H9 (cell line): ENCODE measurements at regions not wholly inside any gene's neighbourhood (a gene's known extent, or its start where the extent isn't known, plus 50 kb on each side); places are given as distances from the start of the nearest gene placed in this dataset.

Experiments
- DNase-seq: peaks from one replicate; pipeline ENCODE4 v3.0.0-alpha.2; 2017
- H2AFZ ChIP-seq: one replicate; pipeline ENCODE4 v1.6.1; 2013; ENCODE audit warnings: mild to moderate bottlenecking, low read length, control low read depth, moderate library complexity
- H2AK5ac ChIP-seq: 2 replicates; pipeline ENCODE4 v1.6.1; 2013; ENCODE audit warnings: low read length, control low read depth, mixed read lengths; ENCODE audit not compliant: insufficient read length
- H2BK120ac ChIP-seq: one replicate; pipeline ENCODE4 v1.6.1; 2013; ENCODE audit warnings: low read depth, mild to moderate bottlenecking, low read length, control low read depth, inconsistent platforms; ENCODE audit not compliant: poor library complexity, severe bottlenecking
- H2BK12ac ChIP-seq: 2 replicates; pipeline ENCODE4 v1.6.1; 2013; ENCODE audit warnings: low read length, control low read depth, mixed read lengths, low read depth; ENCODE audit not compliant: insufficient read length
- H2BK15ac ChIP-seq: 2 replicates; pipeline ENCODE4 v1.6.1; 2013; ENCODE audit warnings: low read depth, low read length, control low read depth
- H2BK20ac ChIP-seq: one replicate; pipeline ENCODE4 v1.6.1; 2013; ENCODE audit warnings: low read depth, mild to moderate bottlenecking, low read length, control low read depth, inconsistent platforms; ENCODE audit not compliant: poor library complexity, severe bottlenecking
- H2BK5ac ChIP-seq: 2 replicates; pipeline ENCODE4 v1.6.1; 2013; ENCODE audit warnings: low read length, control low read depth, mixed read lengths; ENCODE audit not compliant: insufficient read length
- H3K14ac ChIP-seq: 2 replicates; pipeline ENCODE4 v1.6.1; 2013; ENCODE audit warnings: low read length, control low read depth; ENCODE audit not compliant: insufficient read depth
- H3K18ac ChIP-seq: 2 replicates; pipeline ENCODE4 v1.6.1; 2013; ENCODE audit warnings: low read depth, mild to moderate bottlenecking, mixed read lengths, low read length, control low read depth; ENCODE audit not compliant: insufficient read length
- H3K23ac ChIP-seq: 2 replicates; pipeline ENCODE4 v1.6.1; 2013; ENCODE audit warnings: low read length, control low read depth, mixed read lengths, low read depth; ENCODE audit not compliant: insufficient read length
- H3K23me2 ChIP-seq: 2 replicates; pipeline ENCODE4 v1.6.1; 2013; ENCODE audit warnings: low read depth, mild to moderate bottlenecking, mixed read lengths, low read length, control low read depth; ENCODE audit not compliant: insufficient read length, poor library complexity, severe bottlenecking
- H3K27ac ChIP-seq: 2 replicates; pipeline ENCODE4 v1.5.1; 2013; ENCODE audit warnings: low read length, control low read depth, mixed read lengths, low read depth; ENCODE audit not compliant: insufficient read length
- H3K27me3 ChIP-seq: 2 replicates; pipeline ENCODE4 v1.6.1; 2013; ENCODE audit warnings: low read length, control low read depth, inconsistent platforms; ENCODE audit not compliant: insufficient read depth
- H3K4ac ChIP-seq: 2 replicates; pipeline ENCODE4 v1.6.1; 2013; ENCODE audit warnings: low read depth, mild to moderate bottlenecking, control low read depth, inconsistent platforms, low read length, moderate library complexity
- H3K4me1 ChIP-seq: 2 replicates; pipeline ENCODE4 v1.6.1; 2013; ENCODE audit warnings: low read length, control low read depth, inconsistent platforms; ENCODE audit not compliant: insufficient read depth
- H3K4me2 ChIP-seq: 2 replicates; pipeline ENCODE4 v1.6.1; 2013; ENCODE audit warnings: low read length, control low read depth, mixed read lengths; ENCODE audit not compliant: insufficient read length, insufficient read depth
- H3K56ac ChIP-seq: 2 replicates; pipeline ENCODE4 v1.6.1; 2013; ENCODE audit warnings: low read depth, mild to moderate bottlenecking, mixed read lengths, low read length, control low read depth; ENCODE audit not compliant: insufficient read length
- H3K79me1 ChIP-seq: 2 replicates; pipeline ENCODE4 v1.6.1; 2013; ENCODE audit warnings: low read depth, mild to moderate bottlenecking, moderate library complexity, low read length, control low read depth, inconsistent platforms; ENCODE audit not compliant: insufficient read depth, poor library complexity, severe bottlenecking
- H3K79me2 ChIP-seq: 2 replicates; pipeline ENCODE4 v1.6.1; 2013; ENCODE audit warnings: low read length, control low read depth, inconsistent platforms; ENCODE audit not compliant: insufficient read depth
- H3K9ac ChIP-seq: 2 replicates; pipeline ENCODE4 v1.6.1; 2013; ENCODE audit warnings: low read length, control low read depth, mixed read lengths; ENCODE audit not compliant: insufficient read length; ENCODE audit errors: extremely low read depth
- H3K9me3 ChIP-seq: one replicate; pipeline ENCODE4 v1.6.1; 2013; ENCODE audit warnings: low read depth, low read length, inconsistent platforms; ENCODE audit not compliant: control insufficient read depth
- H3T11ph ChIP-seq: one replicate; pipeline ENCODE4 v1.6.1; 2013; ENCODE audit warnings: mild to moderate bottlenecking, low read length, control low read depth, inconsistent platforms
- H4K20me1 ChIP-seq: one replicate; pipeline ENCODE4 v1.6.1; 2013; ENCODE audit not compliant: control insufficient read depth, insufficient read length, insufficient read depth
- H4K5ac ChIP-seq: 2 replicates; pipeline ENCODE4 v1.6.1; 2013; ENCODE audit warnings: low read depth, mild to moderate bottlenecking, mixed read lengths, low read length, control low read depth; ENCODE audit not compliant: insufficient read length
- H4K8ac ChIP-seq: replicated peaks from 2 replicates; pipeline ENCODE4 v1.6.1; 2013; ENCODE audit warnings: low read length, control low read depth, mixed read lengths, low read depth; ENCODE audit not compliant: insufficient read length
- H4K91ac ChIP-seq: 2 replicates; pipeline ENCODE4 v1.6.1; 2013; ENCODE audit warnings: low read depth, mild to moderate bottlenecking, moderate library complexity, mixed read lengths, low read length, control low read depth; ENCODE audit not compliant: insufficient read length
- H3K27ac Mint-ChIP-seq, 3 experiments: 2 replicates in 2 of 3; 3 replicates in 1 of 3; pipeline ENCODE4 v1.8.0; 2020 to 2021; ENCODE audit warnings: mixed read lengths in 3 of 3, mild to moderate bottlenecking in 1 of 3, moderate library complexity in 1 of 3
- H3K27me3 Mint-ChIP-seq: 2 replicates; pipeline ENCODE4 v1.8.0; 2021; ENCODE audit warnings: low read depth, mild to moderate bottlenecking, moderate library complexity, mixed read lengths
- H3K36me3 Mint-ChIP-seq, 3 experiments: 2 replicates in 2 of 3; 3 replicates in 1 of 3; pipeline ENCODE4 v1.8.0; 2020 to 2021; ENCODE audit warnings: low read depth in 3 of 3, mixed read lengths in 3 of 3; ENCODE audit not compliant: insufficient read depth in 1 of 3
- H3K4me1 Mint-ChIP-seq, 2 experiments: 2 replicates each; pipeline ENCODE4 v1.8.0; 2020; ENCODE audit warnings: mixed read lengths in 2 of 2
- H3K4me3 Mint-ChIP-seq, 2 experiments: 2 replicates in 1 of 2; 3 replicates in 1 of 2; pipeline ENCODE4 v1.8.0; 2020 to 2021; ENCODE audit warnings: mild to moderate bottlenecking in 2 of 2, mixed read lengths in 2 of 2, moderate library complexity in 1 of 2
- H3K9me3 Mint-ChIP-seq, 2 experiments: 2 replicates in 1 of 2; 3 replicates in 1 of 2; pipeline ENCODE4 v1.8.0; 2020; ENCODE audit warnings: mild to moderate bottlenecking in 2 of 2, mixed read lengths in 2 of 2, moderate library complexity in 1 of 2
- CTCF ChIP-seq: fragments of 200-600 bp; sonication (generic); conservative IDR thresholded peaks from 3 replicates; pipeline ENCODE4 v1.8.0; 2021; ENCODE audit warnings: antibody characterized with exemption, mild to moderate bottlenecking
- WGBS: extraction: QIAGEN DNeasy Blood & Tissue Kit; methylation state at CpG from one replicate; pipeline ENCODE4 v1.1.7; 2013; ENCODE audit warnings: missing lambda C conversion rate, low lambda C conversion rate, mixed read lengths; ENCODE audit not compliant: insufficient read length; ENCODE audit errors: extremely low coverage; 5-methylcytosine and 5-hydroxymethylcytosine counted together

- no peak overlapping the region for H3K27ac ChIP-seq
- WGBS = no CpG with 5 or more reads among the region's 3 CpGs
- Mint-ChIP-seq H3K36me3 (no peaks in the 10 kb centered on the region), H3K27me3 (no peaks in the 10 kb centered on the region), H3K4me3 (no peak overlapping the region), H3K27ac (no peak overlapping the region), H3K9me3 (no peaks in the 10 kb centered on the region), H3K4me1 (peaks cover 11 to 17% of the 10 kb centered on the region in 2 experiments)
- no peaks in the 10 kb centered on the region for H3K79me2 ChIP-seq
- no peaks in the 10 kb centered on the region for H3K27me3 ChIP-seq
- no peak overlapping the region for H4K8ac ChIP-seq
- H3K56ac ChIP-seq = no peak overlapping the region
- no peak overlapping the region for H3K23ac ChIP-seq
- H2BK12ac ChIP-seq = no peak overlapping the region
- H4K5ac ChIP-seq = no peak overlapping the region
- no peaks in the 10 kb centered on the region; the same call in 1 of the 2 replicates for H3K4me1 ChIP-seq
- H3K79me1 ChIP-seq = no peaks in the 10 kb centered on the region
- H4K91ac ChIP-seq = no peak overlapping the region
- H4K20me1 ChIP-seq = no peaks in the 10 kb centered on the region
- no peak overlapping the region for H2BK120ac ChIP-seq
- no peak overlapping the region for H3K18ac ChIP-seq
- H3K4me2 ChIP-seq = no peak overlapping the region
- H3K14ac ChIP-seq = no peak overlapping the region
- DNase-seq = no peak
- no peak overlapping the region for H3K9ac ChIP-seq
- H3T11ph ChIP-seq = no peak overlapping the region
- TF ChIP-seq CTCF = no peak
- no peak overlapping the region for H2BK5ac ChIP-seq
- no peak overlapping the region for H2AFZ ChIP-seq
- no peak overlapping the region for H2BK15ac ChIP-seq
- no peak overlapping the region for H2BK20ac ChIP-seq
- no peak overlapping the region for H2AK5ac ChIP-seq
- H3K9me3 ChIP-seq = no peaks in the 10 kb centered on the region
- H3K23me2 ChIP-seq = no peaks in the 10 kb centered on the region
- H3K4ac ChIP-seq = no peak overlapping the region
These were observed 497.0 kb upstream of the TBL1XR1 start for GRCh38 chr3:177694316-177694715.
